ENCODE measurements at regions not wholly inside any gene's neighbourhood (a gene's known extent, or its start where the extent isn't known, plus 50 kb on each side); places are given as distances from the start of the nearest gene placed in this dataset.
"Not testable (repeated sequence)": the region's sequence is repeated elsewhere in the genome, so short reads cannot be mapped to it uniquely, and the experiment has no call there.

- DNase-seq (ENCODE audit: low read depth) = peak; percentile 19
These were observed 91.1 kb upstream of the ANKRD10 start for GRCh38 chr13:111005808-111006505.

DNA sequence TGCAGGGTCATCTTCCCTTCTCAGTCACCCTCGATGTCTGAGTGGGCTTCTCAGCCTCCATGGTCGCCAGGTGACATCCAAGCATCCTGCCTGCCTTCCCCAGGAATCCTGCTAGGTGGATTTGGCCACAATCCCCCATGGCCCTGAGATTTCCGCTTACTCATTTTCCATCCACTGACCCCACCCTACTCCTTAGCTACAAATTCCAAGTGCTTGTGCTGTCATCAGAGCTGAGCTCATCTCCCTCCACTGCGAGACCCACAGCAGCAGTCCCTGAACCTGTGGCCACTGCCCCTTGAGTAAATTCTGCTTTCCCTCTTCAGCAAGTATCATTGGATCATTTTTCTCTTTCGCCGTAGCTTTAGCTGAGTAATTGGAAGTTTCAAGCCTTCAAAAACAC is 90.5 kb upstream of the ANKRD10 start:
- DNase-seq (ENCODE audit: low read depth) = peak; percentile 57

- DNase-seq (ENCODE audit: low read depth) = no peak
These were observed 89.6 kb upstream of the ANKRD10 start for GRCh38 chr13:111004444-111004843.

- DNase-seq (ENCODE audit: low read depth) = no peak
These were observed 86.8 kb upstream of the ANKRD10 start for GRCh38 chr13:111001636-111002035.

GRCh38 chr13:110993788-110994187 is 78.9 kb upstream of the ANKRD10 start:
- DNase-seq (ENCODE audit: low read depth) = no peak

- DNase-seq (ENCODE audit: low read depth) = no peak
These were observed 77.2 kb upstream of the ANKRD10 start for GRCh38 chr13:110991991-110992508.

- peak; percentile 47 for DNase-seq (ENCODE audit: low read depth)
These were observed 74.5 kb upstream of the ANKRD10 start for GRCh38 chr13:110989331-110989730.

DNA sequence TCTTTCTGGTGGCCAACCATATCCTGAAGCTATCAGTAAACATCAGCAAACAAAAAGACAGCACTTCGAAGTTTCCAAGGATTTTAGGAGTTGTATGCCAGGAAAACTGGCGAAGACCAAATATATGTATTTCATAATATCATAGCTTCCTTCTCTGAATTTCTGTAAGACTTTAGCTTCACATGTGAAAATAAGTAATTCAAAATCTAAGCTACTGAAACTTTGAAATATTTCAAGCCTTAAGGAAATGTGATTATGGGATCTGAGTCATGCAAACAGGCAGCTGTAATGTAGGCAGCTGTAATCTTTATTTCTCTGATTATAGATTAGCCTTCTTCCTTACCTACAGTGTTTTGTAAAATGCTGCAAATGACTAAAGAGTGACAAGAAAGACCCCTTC is 70.7 kb upstream of the ANKRD10 start:
- no peak for DNase-seq (ENCODE audit: low read depth)

GRCh38 chr13:110984798-110985197 is 69.9 kb upstream of the ANKRD10 start:
- no peak for DNase-seq (ENCODE audit: low read depth)

GRCh38 chr13:110984381-110984780 is 69.5 kb upstream of the ANKRD10 start:
- no peak for DNase-seq (ENCODE audit: low read depth)

DNA sequence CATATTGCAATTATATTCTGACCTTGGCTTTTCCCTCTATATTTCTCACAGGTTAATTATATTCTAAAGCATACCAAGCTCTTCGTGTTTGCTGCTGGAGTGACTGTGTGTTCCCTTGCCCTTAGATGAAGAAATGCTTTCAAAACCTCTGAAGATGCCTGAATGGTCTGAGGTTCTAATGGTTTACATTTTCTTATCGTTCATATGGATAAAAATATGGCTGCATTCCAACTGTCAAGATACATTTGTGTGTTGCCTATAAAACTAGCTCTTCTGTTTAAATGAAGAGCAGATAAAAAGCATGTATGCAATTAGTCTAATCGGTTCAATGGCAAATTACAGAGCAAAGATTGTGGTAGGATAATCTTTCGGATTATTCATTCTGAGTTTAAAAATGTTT is 68.4 kb upstream of the ANKRD10 start:
- no peak for DNase-seq (ENCODE audit: low read depth)

DNA sequence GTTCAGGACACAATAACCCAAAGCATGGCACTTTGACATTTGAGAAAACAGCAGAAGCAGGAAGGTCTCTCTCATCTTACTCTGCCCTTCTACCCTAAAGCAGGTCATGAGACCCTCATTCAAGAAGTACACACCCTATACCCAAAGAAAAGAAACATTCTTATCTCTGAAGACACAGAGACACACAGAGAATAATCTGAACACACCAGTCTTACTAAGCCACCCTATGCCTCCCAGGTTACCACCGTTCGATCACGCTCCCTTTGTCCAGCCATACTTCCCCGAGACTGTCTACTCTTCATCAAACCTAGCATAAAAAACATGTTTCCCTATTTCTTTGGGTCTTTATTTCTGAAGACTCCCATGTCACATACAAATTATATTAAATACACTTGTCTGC is 66.5 kb upstream of the ANKRD10 start:
- no peak for DNase-seq (ENCODE audit: low read depth)

DNA sequence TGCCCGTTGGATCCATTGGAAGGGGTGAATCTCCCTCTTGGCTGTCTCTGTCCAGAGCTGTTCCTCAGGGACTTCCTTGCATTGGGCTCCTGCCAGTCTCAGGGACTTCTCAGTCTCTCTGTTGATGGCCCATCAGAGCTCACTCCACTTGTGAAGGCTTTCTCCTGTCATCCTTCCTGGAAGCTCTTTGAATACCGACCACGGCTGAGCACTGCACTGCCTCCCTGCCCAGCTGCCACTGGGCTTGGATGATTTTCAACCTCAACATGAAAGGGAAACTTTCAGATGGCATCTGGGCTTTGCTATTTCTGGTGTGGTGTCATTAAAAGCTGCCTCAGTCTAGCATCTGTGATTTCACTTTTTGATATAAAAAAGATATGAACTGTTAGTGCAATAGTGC is 66.1 kb upstream of the ANKRD10 start:
- DNase-seq (ENCODE audit: low read depth) = no peak

DNA sequence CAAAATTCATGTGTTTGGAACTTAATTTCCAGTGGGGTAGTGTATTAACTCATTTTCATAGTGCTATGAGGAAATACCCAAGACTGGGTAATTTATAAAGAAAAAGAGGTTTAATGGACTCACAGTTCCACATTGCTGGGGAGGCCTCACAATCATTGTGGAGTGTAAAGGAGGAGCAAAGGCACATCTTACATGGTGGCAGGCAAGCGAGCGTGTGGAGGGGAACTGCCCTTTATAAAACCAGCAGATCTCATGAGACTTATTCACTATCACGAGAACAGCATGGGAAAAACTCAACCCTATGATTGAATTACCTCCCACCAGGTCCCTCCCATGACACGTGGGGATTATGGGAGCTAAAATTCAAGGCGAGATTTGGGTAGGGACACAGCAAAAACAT is 64.3 kb upstream of the ANKRD10 start:
- not testable (repeated sequence) for DNase-seq (ENCODE audit: low read depth)

- no peak for DNase-seq (ENCODE audit: low read depth)
These were observed 63.5 kb upstream of the ANKRD10 start for GRCh38 chr13:110978390-110978789.

- DNase-seq (ENCODE audit: low read depth) = no peak
These were observed 61.9 kb upstream of the ANKRD10 start for GRCh38 chr13:110976785-110977184.

- DNase-seq (ENCODE audit: low read depth) = no peak
These were observed 58.3 kb upstream of the ANKRD10 start for GRCh38 chr13:110973007-110973700.

DNA sequence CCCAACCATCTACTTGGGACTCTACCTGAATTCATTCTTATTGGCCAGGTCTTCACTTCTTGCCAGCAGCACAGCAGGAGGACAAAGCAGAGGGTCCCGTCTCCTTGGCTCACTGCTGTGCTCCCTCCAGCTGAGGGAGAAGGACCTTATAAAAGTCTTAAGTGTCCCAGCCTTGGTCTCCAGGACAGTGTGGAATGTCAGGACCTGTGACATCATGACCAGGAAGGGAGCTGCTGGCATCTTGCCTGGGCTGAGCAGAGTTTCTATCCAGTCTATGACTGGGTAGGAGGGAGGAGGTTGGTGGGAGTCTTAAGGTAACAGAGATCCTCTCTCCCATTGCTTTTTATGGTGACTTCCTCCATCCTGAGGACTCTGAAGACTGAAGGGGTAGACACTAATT is 56.6 kb upstream of the ANKRD10 start:
- DNase-seq (ENCODE audit: low read depth) = no peak

GRCh38 chr13:110967156-110967855 is 52.4 kb upstream of the ANKRD10 start:
- peak; percentile 71 for DNase-seq (ENCODE audit: low read depth)

GRCh38 chr13:110965755-110966134 is 50.9 kb upstream of the ANKRD10 start:
- DNase-seq (ENCODE audit: low read depth) = no peak

- peak; percentile 90 for DNase-seq (ENCODE audit: low read depth)
These were observed 50.3 kb upstream of the ANKRD10 start for GRCh38 chr13:110965038-110965754.
